ENCODE measurements at regions not wholly inside any gene's neighbourhood (a gene's known extent, or its start where the extent isn't known, plus 50 kb on each side); places are given as distances from the start of the nearest gene placed in this dataset.

DNA sequence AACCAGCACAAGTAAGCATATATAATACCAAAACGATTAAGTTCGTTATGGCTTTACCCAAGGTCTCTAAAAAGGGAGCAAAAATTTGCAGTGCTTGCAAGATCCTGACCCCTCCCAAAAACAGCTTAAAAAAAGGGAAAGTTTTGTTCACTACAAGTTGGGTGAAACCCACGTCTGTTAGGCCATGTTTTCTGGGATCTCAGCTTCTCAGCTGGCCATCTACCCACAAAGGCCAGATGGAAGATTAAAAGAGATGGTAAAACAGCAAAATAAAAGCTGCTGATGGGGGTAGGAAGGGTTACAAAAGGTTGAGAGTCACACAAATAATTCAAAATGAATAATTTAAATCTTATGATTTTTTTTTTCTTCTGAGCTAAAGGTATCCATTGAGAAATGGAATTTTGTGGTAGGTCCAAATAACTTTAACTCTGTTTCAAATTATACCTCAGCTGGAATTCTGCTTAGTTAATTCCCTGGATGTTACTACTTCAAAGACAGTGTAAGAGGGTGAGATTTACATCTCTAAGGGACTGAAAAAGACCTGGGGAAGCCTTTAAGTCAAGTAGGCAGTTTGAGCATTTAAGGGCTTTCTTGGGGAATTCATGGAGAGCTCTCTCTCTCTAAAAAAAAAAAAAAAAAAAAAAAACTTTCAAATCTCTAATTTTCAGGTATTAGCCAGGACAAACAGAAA lies 185.6 kb upstream of the NAV3 start:
- TF ChIP-seq, protein P1, sequence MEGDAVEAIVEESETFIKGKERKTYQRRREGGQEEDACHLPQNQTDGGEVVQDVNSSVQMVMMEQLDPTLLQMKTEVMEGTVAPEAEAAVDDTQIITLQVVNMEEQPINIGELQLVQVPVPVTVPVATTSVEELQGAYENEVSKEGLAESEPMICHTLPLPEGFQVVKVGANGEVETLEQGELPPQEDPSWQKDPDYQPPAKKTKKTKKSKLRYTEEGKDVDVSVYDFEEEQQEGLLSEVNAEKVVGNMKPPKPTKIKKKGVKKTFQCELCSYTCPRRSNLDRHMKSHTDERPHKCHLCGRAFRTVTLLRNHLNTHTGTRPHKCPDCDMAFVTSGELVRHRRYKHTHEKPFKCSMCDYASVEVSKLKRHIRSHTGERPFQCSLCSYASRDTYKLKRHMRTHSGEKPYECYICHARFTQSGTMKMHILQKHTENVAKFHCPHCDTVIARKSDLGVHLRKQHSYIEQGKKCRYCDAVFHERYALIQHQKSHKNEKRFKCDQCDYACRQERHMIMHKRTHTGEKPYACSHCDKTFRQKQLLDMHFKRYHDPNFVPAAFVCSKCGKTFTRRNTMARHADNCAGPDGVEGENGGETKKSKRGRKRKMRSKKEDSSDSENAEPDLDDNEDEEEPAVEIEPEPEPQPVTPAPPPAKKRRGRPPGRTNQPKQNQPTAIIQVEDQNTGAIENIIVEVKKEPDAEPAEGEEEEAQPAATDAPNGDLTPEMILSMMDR (IDR thresholded peaks at IDR 0.05) = no peak
- TF ChIP-seq POLR2A (IDR thresholded peaks at IDR 0.05) = no peak
